ENCODE measurements at regions not wholly inside any gene's neighbourhood (a gene's known extent, or its start where the extent isn't known, plus 50 kb on each side); places are given as distances from the start of the nearest gene placed in this dataset.

GRCh38 chr18:57923611-57924010, 120.4 kb upstream of the NEDD4L start:
- no peak overlapping the region for H3K27ac Mint-ChIP-seq (ENCODE audit: unreplicated experiment)
- no peaks in the 10 kb centered on the region for H3K36me3 Mint-ChIP-seq (ENCODE audit: low read depth)
- no peaks in the 10 kb centered on the region for H3K27me3 Mint-ChIP-seq (ENCODE audit: low read depth)
- TF ChIP-seq CTCF (conservative IDR thresholded peaks at IDR 0.05): no peak
- no peaks in the 10 kb centered on the region for H3K4me1 Mint-ChIP-seq
- no peak overlapping the region for H3K4me3 Mint-ChIP-seq
- peaks cover 2% of the 10 kb centered on the region for H3K9me3 Mint-ChIP-seq
- DNase-seq (ENCODE audit: low read depth, low spot score): no peak

GRCh38 chr18:57922885-57923284, 119.8 kb upstream of the ATP8B1 start:
- H3K4me1 Mint-ChIP-seq: no peaks in the 10 kb centered on the region
- H3K27ac Mint-ChIP-seq (ENCODE audit: unreplicated experiment): no peak overlapping the region
- no peak overlapping the region for H3K4me3 Mint-ChIP-seq
- peaks cover 2% of the 10 kb centered on the region for H3K9me3 Mint-ChIP-seq
- no peaks in the 10 kb centered on the region for H3K36me3 Mint-ChIP-seq (ENCODE audit: low read depth)
- TF ChIP-seq CTCF (conservative IDR thresholded peaks at IDR 0.05): no peak
- DNase-seq (ENCODE audit: low read depth, low spot score): no peak
- H3K27me3 Mint-ChIP-seq (ENCODE audit: low read depth): no peaks in the 10 kb centered on the region

- H3K4me3 Mint-ChIP-seq: no peak overlapping the region
- no peaks in the 10 kb centered on the region for H3K4me1 Mint-ChIP-seq
- H3K36me3 Mint-ChIP-seq (ENCODE audit: low read depth): no peaks in the 10 kb centered on the region
- no peaks in the 10 kb centered on the region for H3K27me3 Mint-ChIP-seq (ENCODE audit: low read depth)
- no peak for DNase-seq (ENCODE audit: low read depth, low spot score)
- H3K9me3 Mint-ChIP-seq: peaks cover 2% of the 10 kb centered on the region
- H3K27ac Mint-ChIP-seq (ENCODE audit: unreplicated experiment): no peak overlapping the region
- no peak for TF ChIP-seq CTCF (conservative IDR thresholded peaks at IDR 0.05)
These were observed 118.6 kb upstream of the ATP8B1 start for GRCh38 chr18:57921708-57922107.

- Mint-ChIP-seq H3K4me3 (no peak overlapping the region), H3K4me1 (peaks cover 13% of the 10 kb centered on the region), H3K36me3 (ENCODE audit: low read depth) (no peaks in the 10 kb centered on the region), H3K27ac (ENCODE audit: unreplicated experiment) (no peak overlapping the region), H3K27me3 (ENCODE audit: low read depth) (no peaks in the 10 kb centered on the region), H3K9me3 (peaks cover 5% of the 10 kb centered on the region)
- DNase-seq (ENCODE audit: low read depth, low spot score): no peak
- TF ChIP-seq CTCF (conservative IDR thresholded peaks at IDR 0.05): no peak
These were observed 116.9 kb upstream of the ATP8B1 start for GRCh38 chr18:57920036-57920435.

- Mint-ChIP-seq H3K36me3 (ENCODE audit: low read depth) (no peaks in the 10 kb centered on the region), H3K27me3 (ENCODE audit: low read depth) (no peaks in the 10 kb centered on the region), H3K4me1 (peaks cover 13% of the 10 kb centered on the region), H3K9me3 (peaks cover 5% of the 10 kb centered on the region), H3K4me3 (no peak overlapping the region), H3K27ac (ENCODE audit: unreplicated experiment) (no peak overlapping the region)
- no peak for TF ChIP-seq CTCF (conservative IDR thresholded peaks at IDR 0.05)
- no peak for DNase-seq (ENCODE audit: low read depth, low spot score)
These were observed 115.5 kb upstream of the ATP8B1 start for GRCh38 chr18:57918601-57919000.

- TF ChIP-seq CTCF (conservative IDR thresholded peaks at IDR 0.05): no peak
- Mint-ChIP-seq H3K27me3 (ENCODE audit: low read depth) (no peaks in the 10 kb centered on the region), H3K27ac (ENCODE audit: unreplicated experiment) (no peak overlapping the region), H3K9me3 (peaks cover 5% of the 10 kb centered on the region), H3K36me3 (ENCODE audit: low read depth) (no peaks in the 10 kb centered on the region), H3K4me3 (no peak overlapping the region), H3K4me1 (peaks cover 13% of the 10 kb centered on the region)
- DNase-seq (ENCODE audit: low read depth, low spot score): no peak
These were observed 113.6 kb upstream of the ATP8B1 start for GRCh38 chr18:57916684-57917083.

Data from neural crest cell (in vitro differentiated cells).